ENCODE measurements at regions not wholly inside any gene's neighbourhood (a gene's known extent, or its start where the extent isn't known, plus 50 kb on each side); places are given as distances from the start of the nearest gene placed in this dataset.

GRCh38 chr14:71616013-71616412, 316.2 kb upstream of the RGS6 start:
- H3K4me3 ChIP-seq (replicated peaks; ENCODE audit: low read depth, low read length), result no peak overlapping the region
- no peak for DNase-seq (ENCODE audit: extremely low read depth, low read depth)
- TF ChIP-seq CTCF (IDR thresholded peaks at IDR 0.05; ENCODE audit: low read depth, low read length, missing control alignments), result no peak

DNA sequence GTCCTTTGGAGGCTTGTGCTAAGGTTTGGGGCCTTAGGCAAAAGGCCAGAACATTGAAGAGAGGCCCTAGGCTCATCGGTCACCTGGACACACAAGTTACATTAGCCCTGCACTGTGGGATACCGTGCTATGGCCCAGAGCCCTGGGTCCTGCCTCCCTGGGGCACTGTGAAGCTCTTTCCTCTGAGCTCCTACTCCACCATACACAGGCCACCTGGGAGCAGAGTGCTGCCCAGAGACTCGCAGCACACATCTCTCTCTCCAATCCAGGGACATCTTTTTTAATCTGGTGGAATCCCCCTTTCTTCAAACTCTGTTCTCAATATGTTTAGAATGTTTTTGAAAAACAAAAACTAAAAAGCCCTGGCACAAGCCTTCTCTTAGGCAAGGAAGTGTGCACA, 314.2 kb upstream of the RGS6 start:
- no peak for TF ChIP-seq CTCF (IDR thresholded peaks at IDR 0.05; ENCODE audit: low read depth, low read length, missing control alignments)
- H3K4me3 ChIP-seq (replicated peaks; ENCODE audit: low read depth, low read length), result no peak overlapping the region
- DNase-seq (ENCODE audit: extremely low read depth, low read depth), result no peak

DNA sequence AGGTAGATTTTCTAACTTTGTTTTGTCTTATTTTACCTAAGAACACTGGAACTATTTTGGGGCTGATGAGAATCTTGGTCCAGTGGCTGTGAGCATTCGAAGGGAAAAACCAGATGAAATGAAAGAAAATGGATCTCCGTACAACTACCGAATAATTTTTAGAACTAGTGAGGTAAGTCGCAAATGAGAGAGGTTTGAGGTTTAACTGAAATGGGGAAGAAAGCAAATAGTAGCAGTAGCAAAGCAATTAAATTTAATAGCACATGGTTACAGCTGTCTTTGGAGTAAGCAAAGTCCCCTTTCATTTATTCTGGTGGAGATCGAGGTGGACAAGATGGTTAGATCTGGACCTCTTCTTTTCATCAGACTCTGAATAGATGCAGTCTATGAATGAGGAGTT, 313.5 kb upstream of the RGS6 start:
- no peak overlapping the region for H3K4me3 ChIP-seq (replicated peaks; ENCODE audit: low read depth, low read length)
- TF ChIP-seq CTCF (IDR thresholded peaks at IDR 0.05; ENCODE audit: low read depth, low read length, missing control alignments), result no peak
- no peak for DNase-seq (ENCODE audit: extremely low read depth, low read depth)

DNA sequence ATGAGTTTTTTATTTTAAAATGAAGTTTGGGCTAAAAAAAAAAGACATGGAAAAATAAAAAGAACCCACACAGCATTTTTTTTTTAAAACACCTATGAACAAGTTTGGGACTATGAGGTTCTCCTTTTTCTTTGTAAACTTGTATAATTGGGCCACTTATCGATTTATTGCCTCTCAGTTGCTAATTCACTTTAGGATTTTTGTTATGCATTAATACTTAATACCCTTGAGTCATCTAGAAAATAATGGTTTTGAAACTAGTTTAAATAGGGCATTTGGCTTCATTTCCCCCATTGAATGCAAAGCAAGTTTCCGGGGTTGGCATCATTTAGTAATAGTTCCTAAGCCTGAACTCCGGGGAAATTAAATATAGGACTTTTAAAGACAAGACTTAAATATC, 312.8 kb upstream of the RGS6 start:
- DNase-seq (ENCODE audit: extremely low read depth, low read depth), result no peak

GRCh38 chr14:71620401-71620800, 311.8 kb upstream of the RGS6 start:
- TF ChIP-seq CTCF (IDR thresholded peaks at IDR 0.05; ENCODE audit: low read depth, low read length, missing control alignments), result no peak
- DNase-seq (ENCODE audit: extremely low read depth, low read depth), result no peak
- no peak overlapping the region for H3K4me3 ChIP-seq (replicated peaks; ENCODE audit: low read depth, low read length)

More for the DNA sequence above, 312.8 kb upstream of the RGS6 start:
- no peak for TF ChIP-seq CTCF (IDR thresholded peaks at IDR 0.05; ENCODE audit: low read depth, low read length, missing control alignments)
- no peak overlapping the region for H3K4me3 ChIP-seq (replicated peaks; ENCODE audit: low read depth, low read length)

DNA sequence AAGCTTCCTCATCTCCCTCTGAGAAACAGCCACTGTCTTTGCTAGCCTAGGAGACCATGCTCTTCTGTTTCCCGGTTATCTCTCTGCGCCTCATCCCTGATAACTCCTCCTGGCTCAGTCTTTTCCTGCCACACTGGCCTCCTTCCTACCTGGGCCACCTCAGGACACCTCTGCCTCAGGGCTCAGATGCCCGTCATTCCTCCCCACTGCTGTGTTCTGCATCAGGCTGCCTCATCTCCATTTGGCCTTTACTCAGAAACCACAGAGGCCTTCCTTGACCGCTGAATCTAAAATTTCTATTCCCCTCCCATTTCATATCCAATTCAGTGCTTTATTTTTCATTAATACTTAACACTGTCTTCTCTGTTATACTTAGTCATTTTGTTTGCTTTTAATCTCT, 311.0 kb upstream of the RGS6 start:
- TF ChIP-seq CTCF (IDR thresholded peaks at IDR 0.05; ENCODE audit: low read depth, low read length, missing control alignments), result no peak
- no peak overlapping the region for H3K4me3 ChIP-seq (replicated peaks; ENCODE audit: low read depth, low read length)
- DNase-seq (ENCODE audit: extremely low read depth, low read depth), result no peak

GRCh38 chr14:71621980-71622605, 310.1 kb upstream of the RGS6 start:
- no peak for DNase-seq (ENCODE audit: extremely low read depth, low read depth)
- H3K4me3 ChIP-seq (replicated peaks; ENCODE audit: low read depth, low read length), result no peak overlapping the region
- no peak for TF ChIP-seq CTCF (IDR thresholded peaks at IDR 0.05; ENCODE audit: low read depth, low read length, missing control alignments)

Measured in HFF-Myc (cell line).